GM19043 (cell line): ENCODE measurements at regions not wholly inside any gene's neighbourhood (a gene's known extent, or its start where the extent isn't known, plus 50 kb on each side); places are given as distances from the start of the nearest gene placed in this dataset.

Source experiments
- ATAC-seq: cut with Tn5 transposase; IDR thresholded peaks from one replicate; pipeline ENCODE4 v1.9.1; 2021; ENCODE audit warnings: low read depth; ENCODE audit not compliant: unreplicated experiment

DNA sequence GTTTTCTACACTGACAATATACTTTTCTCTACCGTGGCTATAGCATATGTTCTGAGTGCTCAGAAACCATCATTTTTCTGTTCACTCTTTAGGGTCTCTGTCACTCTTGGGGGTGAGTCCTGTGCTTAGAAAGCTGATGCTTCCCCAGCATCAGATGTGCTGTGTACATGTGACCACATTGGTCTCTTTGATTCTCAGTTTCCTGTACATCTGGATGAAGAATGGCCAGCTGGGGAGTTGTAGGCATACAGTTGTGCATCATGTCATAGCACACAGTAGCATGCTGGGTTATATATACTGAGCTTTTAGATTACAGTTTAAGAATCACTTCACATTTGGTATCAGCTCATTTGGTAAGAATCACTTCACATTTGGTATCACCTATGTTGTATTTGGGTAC is 238.6 kb upstream of the PREP start:
- ATAC-seq: no peak

- ATAC-seq: no peak
Measured at GRCh38 chr6:105639124-105639523, 236.2 kb upstream of the PREP start.

DNA sequence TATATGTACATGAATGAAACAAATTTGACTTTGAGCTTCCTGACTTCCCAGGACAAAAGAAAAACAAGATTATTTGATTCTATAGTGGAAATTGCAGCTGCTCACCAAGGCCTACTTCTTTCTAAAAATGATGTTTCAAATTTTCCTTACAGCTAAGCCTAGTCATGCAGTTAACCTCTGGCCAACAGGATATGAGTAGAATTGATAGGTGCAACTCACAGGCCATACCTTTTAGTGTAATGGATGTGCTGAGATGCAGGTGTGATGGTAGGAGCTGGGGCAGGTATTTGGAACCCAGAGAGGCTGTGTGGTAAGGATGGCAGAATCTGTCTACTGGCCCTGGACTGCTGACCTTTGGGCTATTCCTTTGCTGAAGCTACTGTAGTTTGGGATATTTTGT is 230.9 kb upstream of the PREP start:
- ATAC-seq: no peak

GRCh38 chr6:105628156-105628860 is 225.4 kb upstream of the PREP start:
- no peak for ATAC-seq

- ATAC-seq: no peak
Measured at GRCh38 chr6:105626295-105627158, 223.6 kb upstream of the PREP start.

- no peak for ATAC-seq
Measured at GRCh38 chr6:105624021-105624420, 221.1 kb upstream of the PREP start.

- ATAC-seq: no peak
Measured at GRCh38 chr6:105622226-105622625, 219.3 kb upstream of the PREP start.

- ATAC-seq: no peak
Measured at GRCh38 chr6:105621564-105622175, 218.8 kb upstream of the PREP start.

DNA sequence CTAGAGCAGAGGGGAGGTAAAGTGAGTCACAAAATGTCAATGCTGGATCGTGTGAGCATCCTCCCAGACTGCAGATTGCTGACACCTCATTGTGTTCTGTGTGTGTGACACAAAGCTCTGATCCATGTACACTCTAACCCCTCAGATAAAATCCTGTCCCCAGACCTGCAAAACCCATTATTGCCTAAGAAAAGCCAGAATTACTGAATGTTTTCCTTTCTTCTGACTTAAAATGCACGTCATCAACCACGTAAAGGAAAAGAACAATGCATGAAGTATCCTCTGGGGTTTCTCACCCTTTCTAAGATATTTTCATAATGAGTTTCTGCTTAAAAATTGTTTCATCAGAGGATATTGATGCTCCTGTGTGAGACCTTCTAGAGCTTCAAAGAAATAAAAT is 218.0 kb upstream of the PREP start:
- no peak for ATAC-seq

DNA sequence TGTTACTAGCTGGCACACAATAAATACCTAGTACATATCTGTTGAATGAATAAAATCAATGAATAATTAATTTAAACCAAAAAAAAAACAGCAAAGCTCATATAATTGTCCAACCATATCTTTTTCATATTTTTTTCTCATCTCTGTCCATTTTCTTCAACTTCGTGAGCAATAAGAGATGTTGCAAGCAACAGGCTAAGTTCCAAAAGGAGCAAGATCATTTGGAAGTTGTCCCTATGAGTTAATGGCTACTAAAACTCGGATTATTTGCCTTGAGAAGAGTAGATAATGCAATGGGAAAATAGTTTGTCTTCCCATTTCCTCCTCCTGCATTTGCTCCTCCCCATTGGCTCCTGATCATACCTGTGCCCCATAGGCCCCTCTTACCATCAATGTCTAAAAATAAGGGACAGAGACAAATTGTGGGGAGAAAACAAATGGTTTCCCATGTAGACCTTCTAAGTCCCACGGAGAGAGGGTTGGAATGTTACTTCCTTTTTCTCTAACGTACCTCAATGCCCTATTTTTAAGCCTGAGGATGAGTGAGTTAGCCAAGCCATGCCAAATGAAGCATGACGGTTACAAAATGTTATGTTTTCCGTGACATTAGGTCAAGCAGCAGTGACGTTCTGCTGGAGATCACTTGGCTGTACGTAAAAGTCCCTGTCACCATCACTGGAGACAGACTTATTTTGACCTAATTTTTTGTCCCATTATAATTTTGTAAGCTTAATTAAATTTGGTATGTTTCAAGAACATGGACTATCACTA is 217.3 kb upstream of the PREP start:
- no peak for ATAC-seq

DNA sequence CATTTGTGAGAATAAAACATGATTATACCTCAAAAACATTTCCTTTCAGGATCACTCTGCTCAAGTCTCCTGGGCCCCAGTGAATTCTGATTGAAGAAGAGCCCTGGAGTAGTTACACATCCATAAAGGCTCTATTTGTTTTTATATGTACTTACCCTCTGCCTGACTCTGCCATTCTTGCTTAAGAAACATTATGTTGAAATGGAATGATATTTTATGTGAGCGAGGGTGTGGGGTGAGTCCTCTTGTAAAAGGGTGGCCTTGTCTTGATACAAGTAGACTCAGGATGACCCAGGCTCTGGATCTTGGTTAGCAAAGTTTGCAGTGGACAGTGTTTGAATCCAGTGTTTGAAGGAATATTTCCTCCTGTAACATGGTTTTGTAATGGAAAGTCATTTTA is 215.4 kb upstream of the PREP start:
- no peak for ATAC-seq

DNA sequence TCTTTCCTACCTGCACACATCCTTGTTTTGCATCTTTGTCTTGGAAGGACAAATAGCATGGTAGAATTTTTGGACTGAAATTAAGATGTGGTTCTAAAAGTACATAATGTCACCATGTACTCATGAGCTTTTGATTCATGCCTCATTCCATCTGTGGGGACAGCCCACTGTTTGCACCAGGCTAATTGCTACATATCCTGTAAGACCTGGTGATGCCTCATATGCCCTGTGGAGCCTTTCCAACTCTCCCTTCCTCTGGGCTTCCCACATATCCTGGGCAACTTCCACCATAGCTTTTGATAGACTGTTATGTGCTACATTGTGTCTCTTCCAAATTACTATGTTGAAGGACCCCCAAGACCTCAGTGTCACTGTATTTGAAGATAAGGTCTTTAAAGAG is 213.6 kb upstream of the PREP start:
- no peak for ATAC-seq

DNA sequence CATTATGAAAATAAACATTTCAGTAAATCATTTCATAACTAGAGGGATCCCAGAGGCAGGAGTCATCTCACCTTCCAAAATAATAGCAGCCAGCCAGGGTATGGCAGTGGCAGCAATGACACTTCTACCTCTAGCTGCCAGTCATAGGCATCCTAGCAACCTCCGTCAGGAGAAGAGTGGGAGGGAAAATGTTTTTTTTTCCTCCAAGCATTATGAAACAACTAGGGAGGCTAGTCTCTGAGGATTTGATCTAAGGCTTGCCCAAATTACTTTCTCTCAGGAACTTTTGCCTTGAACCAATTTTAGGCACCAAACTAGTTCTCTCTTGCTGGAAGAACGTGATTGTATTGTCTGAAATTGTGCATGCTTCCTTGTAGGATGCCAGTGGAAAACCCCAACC is 208.7 kb upstream of the PREP start:
- ATAC-seq: no peak

GRCh38 chr6:105609375-105609991 is 206.6 kb upstream of the PREP start:
- no peak for ATAC-seq

GRCh38 chr6:105608711-105609374 is 206.0 kb upstream of the PREP start:
- no peak for ATAC-seq

DNA sequence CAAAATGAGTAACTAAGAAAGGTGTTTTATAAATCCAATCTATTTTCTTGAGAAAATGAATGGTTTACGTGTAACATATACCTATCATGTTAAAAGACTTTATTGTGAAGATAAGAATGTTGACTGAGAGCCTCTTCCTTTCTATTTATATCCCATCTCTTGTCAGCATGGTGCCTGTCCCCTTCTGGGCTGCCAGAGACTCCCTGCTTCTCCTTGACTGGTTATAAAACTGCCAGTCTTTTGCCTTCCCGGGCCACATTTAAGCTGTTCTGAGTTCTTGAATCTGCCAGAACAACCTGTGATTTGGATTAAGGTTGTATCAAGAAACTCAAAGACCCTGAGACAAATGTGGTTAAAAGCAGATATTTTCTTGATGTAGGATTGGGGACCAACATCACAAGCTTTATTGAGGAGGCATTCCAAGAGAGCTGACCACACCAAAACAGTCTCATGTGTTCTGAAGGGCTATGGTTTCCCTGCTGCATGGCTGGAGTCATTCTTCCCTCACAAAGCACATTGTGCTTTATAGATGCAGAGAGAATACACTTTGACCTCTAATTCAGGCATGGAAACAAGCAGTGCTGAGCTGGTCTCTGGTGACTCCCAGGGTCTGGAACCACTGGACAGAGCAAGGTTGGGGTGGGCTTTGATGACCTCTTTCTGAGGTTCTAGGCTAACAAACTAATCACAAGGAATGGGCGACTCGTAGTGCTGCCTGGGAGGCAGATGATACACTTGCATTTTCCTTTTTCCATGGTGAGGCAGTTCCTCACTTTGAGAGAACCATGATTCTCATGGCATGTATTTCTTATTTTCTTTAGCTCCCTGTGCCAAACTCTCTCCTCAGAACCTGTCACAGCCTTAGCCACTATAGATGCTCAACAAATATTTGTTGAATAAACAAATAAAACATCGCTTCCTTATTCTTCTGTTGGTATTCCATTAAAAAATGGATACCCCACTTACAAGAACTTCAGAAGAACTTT is 205.0 kb upstream of the PREP start:
- ATAC-seq: no peak

GRCh38 chr6:105606831-105607463 is 204.1 kb upstream of the PREP start:
- no peak for ATAC-seq

- ATAC-seq: no peak
Measured at GRCh38 chr6:105604587-105604884, 201.7 kb upstream of the PREP start.
